ENCODE measurements at regions not wholly inside any gene's neighbourhood (a gene's known extent, or its start where the extent isn't known, plus 50 kb on each side); places are given as distances from the start of the nearest gene placed in this dataset.

DNA sequence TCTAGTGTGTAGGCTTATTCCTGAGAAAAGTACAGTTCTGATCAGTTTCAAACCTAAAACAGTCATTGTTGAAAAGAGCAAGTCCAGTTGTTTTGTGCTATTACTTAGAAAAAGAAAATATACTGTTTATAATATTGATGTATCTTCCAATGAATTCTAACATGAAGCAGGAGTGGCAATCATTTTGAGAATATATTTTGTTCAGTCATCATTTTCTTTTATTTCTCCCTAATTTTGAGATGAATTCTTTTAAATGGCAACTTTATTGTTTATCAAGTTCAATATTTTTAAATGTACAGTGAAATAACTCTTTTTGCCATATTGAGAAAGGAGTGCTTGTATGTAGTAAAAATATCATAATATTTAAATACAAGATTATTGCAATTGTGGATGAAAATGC is 862.2 kb upstream of the MDGA2 start:
- DNase-seq, result no peak

DNA sequence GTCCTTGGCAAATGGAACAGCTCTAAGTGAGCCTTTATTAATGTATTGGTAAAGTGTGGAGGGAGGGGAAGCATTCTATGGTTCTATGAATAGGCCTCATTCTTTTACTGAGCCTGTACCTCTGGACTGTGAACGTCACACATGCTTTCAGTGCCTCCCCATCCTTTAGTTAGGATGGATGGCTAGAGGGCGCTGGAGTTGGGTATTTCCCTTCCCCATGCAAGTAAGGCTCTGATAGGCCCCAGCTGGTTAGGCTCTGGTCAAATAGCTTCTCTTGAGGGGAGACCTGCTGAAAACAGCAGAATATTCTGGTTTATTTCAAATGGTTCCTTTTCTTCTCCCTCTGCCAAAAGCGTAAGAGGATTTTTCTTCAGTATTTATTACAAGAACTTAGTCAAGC is 860.9 kb upstream of the MDGA2 start:
- no peak for DNase-seq

DNA sequence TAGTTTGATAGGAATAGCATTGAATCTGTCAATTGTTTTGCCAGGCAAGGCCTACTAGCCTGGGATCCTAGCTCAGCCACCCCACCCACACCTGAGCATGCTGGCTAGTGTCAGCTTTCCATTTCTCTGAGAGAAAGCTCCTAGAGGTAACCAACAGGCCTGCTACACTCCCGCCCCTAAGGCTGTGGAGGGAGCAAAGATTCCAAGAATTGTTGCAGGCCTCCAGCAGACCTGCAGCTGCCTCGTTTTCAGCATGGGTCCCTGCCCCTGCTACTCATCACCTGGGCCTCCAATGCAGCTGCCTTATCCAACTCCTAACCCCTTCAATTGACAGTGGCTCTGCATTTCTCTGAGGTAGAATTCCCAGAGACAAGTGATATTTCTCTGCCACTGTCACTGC is 852.4 kb upstream of the MDGA2 start:
- DNase-seq, result no peak

DNA sequence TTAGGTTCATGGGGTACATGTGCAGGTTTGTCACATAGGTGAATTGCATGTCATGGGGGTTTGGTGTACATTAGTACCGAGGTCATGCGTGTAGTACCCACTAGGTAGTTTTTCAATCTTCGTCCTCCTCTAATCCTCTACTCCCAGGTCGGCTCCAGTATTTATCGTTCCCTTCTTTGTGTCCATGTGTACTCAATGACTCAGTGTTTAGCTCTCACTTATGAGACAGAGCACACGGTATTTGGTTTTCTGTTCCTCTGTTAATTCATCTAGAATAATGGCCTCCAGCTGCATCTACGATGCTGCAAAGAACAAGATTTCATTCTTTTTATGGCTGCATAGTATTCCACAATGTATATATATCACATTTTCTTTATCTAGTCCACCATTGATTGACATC is 850.9 kb upstream of the MDGA2 start:
- DNase-seq, result no peak

DNA sequence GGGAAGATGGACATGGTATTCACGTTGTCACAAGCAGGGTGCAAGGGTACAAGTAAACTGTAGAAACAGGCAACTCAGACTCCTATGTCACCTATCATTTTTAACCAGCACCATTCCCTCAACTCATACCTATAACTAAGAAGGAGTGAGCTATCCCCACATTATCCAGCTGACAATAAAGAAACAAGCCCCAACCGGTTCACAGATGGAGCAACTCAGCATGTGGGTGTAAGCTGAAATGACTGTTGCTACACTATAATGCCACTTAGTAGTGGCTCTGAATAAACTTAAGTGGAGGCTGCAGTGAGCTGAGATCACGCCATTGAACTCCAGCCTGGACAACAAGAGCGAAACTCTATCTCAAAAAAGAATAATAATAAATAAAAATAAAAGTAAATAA is 829.5 kb upstream of the MDGA2 start:
- no peak for DNase-seq

DNA sequence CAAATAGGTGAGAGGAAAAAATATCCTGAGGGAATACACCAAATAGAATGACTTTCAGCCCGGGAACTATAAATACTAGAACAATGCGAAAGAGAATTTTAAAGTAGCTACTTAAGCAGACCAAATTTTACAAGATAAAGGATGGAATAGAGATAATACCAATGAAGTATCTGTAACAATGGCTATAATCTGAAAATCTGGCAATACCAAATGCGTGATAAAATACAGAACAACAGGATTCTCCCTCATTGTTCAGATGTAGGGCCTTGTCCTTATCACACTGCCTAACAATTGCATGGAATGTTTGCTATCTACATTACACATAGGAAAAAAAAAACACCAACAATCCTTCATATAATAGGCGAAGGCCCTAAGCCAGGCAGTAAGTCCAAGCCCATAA is 815.4 kb upstream of the MDGA2 start:
- DNase-seq, result no peak

DNA sequence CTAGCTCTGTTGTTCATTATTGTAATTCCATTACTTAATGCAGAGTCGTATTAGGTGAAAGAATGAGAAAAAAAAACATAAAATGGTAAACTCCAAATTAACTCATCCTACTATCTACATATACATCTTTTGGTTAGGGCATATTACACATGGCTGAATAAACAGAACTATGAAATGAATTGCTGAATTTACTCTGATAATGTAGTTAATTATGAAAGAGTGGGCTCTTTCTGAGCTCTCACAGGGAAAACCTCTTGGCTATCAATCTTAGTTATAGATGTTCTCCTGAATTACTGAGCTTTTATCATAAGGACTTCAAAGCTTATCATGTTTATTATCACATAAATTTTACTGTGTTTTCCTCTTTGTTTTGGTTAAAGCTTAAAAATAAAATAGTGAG is 798.5 kb upstream of the MDGA2 start:
- no peak for DNase-seq

DNA sequence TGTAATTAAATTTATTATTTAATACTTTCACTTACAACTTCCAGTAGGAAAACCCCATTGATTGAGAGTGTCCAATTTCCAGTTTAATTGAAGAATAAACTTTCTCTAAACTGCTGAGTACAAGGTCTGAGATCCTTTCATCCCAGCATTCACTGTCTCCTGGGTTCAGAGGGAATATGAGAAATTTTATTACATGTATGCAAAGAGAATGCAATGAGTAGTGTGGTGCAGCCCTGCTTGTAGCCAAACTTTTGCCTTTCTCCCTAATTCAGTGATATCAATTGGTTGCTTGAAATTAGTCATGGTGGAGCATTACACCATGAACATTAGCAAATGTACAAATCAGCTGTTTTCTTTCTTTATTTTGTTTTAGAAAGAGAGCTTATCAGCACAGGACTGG is 780.6 kb upstream of the MDGA2 start:
- DNase-seq, result no peak

DNA sequence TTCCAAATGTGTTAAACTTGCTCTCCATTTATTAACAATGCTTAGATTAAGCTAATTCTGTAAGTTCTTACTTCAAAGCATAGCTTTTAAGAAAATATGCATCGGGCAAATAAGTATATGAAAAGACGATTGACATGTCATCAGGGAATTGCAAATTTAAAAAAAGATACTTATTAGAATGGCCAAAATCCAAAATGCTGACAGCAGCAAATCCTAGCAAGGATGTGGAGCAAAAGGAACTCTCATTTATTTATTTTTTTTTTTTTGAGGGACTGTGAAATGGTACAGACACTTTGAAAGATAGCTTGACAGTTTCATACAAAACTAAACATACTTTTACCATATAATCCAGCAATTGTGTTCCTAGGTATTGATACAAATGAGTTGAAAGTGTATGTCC is 779.5 kb upstream of the MDGA2 start:
- no peak for DNase-seq

DNA sequence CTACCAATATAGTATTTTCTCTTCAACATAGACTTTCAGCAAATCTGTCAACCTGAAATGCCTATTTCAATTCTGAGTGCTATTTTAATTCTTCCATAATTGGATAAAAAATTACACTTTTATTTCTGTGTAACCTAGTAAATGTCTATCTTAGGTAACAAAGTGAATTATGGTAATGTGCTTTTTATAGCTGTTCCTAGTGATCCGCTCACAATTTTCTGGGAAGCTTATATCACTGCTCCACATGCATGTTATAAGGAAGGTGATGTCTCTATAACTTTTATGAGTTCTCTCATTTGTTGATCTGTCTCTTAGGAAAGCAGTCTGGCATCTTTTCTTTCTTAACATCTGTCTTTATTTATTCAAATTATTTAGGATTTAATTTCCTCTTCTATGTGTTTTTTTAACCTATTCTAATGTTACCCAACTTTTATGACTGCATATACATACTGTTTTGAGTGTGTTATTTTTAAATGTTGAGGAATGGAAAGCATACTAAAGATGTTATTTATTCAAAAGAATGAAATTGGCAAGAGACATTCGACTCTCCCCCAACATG is 777.1 kb upstream of the MDGA2 start:
- DNase-seq, result no peak

DNA sequence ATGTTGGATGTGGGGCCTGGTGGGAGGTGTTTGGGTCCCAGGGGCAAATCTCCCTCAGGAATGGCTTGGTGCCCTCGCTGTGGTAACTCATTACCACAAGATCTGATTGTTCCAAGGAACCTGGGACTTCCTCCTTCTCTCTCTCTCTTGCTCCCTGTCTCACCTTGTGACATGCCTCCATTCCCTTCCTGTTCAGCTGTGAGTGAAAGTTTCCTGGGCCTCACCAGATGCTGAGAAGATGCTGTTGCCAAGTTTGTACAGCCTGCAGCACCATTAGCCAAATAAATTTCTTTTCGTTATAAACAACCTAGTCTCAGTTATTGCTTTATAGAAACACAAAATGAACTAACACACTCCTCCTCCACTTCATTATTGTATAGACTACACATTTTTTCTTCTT is 759.8 kb upstream of the MDGA2 start:
- DNase-seq, result no peak

DNA sequence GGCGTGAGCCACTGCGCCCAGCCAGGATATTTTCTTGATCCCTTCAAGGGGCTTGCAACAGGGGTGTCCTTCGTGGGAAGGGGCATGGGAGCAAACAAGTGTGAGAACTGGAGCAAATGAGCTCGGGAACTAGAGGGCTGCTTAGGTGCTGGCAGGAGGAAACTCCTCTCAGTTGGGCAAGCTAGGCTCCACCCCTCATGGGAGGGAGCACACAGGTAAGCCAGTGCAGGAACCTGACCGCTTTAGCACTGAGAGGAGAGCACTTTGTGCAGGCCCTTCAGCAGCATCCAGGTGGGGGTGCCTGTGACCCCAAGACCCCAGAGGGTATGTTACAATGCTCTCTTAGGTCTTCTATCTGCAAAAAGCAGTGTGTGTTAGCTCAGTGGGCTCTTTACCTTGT is 755.4 kb upstream of the MDGA2 start:
- DNase-seq, result no peak

DNA sequence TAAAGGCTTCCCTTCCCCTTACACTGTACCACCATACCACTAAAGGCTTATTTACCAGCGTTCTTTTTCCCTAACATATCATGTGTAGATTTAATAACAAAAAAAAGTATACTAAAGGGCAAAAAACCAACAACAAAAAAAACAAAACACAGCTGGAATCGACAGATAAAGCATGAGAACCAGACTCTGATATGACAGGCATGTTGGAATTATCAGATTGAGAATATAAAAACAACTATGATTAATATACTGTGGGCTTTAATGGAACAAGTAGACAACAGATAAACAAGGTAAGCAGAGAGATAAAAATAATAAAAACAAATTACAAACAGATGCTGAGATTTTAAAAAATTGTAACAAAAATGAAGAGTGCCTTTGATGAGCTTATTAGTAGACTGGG is 754.1 kb upstream of the MDGA2 start:
- no peak for DNase-seq

DNA sequence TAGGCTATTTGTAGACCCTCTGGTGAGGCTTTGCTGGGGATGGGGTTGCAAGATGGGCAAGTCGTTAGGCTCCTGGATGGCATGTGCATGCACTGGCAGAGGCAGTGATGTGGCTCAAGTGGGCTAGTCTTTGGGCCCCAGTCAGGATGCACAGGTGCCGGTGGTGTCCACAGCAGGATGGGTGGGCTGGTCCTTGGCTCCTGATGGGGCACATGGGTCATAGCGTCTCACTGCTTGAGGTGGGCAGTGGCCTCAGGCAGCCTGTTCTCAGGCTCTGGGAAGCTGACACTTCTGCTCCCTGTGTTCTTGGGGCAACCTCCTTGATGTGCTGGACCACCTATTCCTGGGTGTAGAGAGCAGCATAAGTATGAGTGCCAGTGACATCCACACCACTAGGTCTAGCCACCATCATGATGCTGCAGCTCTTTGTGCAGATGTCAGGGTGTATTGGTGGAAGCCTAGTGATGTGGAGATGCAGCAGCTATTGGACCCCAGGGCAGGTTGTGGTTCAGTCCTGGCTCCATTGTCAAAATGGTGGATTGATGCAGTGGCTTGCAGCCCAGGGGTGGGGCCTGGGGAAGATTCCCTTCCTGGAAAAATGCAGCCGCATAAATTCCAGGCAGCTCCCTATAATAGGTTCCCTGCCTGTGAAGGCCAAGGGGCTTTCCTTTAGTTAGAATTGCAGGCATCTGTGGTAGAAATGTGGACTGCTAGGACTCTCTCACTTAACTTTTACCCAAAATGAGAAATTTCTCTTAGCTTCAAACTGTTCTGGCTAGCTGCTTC is 742.5 kb upstream of the MDGA2 start:
- DNase-seq, result no peak

DNA sequence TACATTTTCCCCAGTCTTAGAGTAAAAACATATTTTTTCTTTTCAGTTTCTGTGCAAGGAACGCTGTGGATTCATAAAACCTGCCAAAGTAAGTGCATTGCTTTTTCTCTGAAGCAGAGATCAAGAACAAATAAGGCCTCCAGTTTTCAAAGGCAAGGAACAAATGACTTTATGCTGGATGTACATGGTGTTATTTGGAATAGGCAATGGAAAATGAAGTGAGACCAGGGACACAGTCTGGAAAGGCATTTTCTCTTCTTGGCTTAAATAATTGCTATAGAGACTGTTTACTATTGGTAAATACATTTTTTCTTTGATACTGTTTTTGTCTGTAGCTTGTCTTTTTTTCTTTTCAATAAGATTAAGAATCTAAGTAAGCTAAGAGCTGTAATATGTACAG is 725.9 kb upstream of the MDGA2 start:
- DNase-seq, result no peak

DNA sequence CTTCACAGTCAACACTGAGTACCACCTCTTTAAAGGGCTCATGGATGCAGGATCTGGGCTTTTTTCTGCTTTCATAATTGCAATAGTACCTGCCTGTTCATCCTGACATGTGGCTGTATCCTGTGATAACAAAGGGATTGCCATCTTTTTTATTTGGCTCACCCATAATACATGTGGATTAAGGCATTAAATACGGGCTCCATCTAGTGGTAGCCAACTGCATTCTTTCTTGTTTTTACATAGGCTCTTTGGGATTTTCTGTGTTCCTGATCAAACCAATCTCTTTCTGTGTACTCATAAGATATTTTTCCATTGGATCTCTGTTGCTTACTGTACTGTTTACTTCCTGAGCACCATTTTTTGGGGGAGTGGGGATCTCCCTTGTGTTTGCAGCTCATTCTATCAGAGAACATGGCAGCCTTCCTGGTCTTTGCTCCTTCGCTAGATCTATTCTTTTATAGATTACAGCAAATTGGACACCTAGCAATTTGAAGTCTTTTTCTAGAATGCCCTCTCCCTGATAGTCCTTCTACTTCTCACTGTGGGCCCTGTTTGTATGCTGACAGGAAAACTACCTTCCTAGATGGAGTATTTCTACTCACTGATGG is 723.4 kb upstream of the MDGA2 start:
- no peak for DNase-seq

DNA sequence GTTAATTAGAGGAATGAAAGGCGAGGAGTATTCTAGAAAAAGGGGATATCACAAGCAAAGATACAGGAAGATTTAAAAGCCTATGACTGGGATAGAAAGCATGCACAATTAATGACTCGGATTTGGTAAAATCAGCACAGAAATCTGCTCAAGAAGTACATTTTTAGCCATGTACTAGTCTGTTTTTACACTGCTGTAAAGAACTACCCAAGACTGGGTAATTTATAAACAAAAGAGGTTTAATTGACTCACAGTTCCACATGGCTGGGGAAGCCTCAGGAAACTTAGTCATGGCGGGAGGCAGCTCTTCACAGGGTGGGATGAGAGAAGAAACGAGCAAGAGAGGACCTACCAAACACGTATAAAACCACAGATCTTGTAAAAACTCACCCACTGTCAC is 716.3 kb upstream of the MDGA2 start:
- no peak for DNase-seq

DNA sequence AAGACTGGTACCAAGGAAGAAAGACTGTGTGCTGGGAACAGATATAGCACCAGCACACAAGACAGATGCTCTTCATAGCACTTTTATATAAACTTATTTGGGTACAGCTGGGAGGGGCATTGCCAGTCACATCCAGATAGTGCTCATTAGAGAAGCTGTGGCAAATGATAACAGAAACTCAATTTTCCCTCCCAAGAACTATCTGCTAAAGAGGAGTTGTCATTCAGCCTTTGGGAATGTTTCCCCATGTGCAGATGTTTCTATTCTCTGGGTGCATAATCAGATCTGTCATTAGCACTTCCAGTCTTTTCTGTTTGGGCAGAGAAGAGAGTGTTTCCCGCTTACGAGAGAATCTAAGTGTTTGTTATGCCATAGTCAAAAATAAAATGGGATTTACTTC is 714.9 kb upstream of the MDGA2 start:
- DNase-seq, result no peak

DNA sequence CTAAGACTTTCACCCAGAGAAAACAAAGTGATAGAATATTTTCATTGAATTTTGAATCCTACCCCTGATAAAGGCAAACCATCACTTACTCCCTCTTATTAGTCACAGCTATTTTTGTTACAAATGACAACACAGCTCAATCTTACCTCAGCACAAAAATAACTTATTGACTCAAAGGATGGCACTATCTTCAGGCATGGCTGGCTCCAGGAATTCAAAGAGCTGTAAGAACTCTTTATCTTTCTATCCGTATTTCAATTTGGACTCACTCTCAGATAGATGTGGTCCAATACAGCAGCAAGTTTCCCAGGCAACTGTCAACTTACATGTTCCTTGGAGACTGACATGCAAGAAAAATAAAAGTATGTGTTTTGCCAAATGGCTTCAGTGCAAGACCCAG is 709.4 kb upstream of the MDGA2 start:
- DNase-seq, result no peak

DNA sequence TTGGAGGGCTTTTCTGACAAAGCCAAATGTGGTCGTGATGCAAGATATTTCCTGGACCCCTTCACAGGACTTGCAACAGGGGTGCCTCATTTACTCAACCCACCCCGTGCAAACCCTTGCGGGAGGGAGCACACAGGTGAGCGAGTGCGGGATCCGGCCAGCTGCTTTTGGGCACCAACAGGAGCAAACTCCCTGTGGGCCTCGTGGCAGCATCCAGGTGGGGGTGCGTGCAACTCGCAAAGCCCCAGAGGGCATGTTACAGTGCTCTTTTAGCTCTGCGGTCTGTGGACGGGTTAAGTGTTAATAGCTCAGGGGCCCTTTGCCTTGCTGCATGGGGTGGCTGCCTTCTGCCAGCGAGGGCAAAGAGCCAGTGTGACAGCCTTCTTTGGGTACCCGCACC is 707.6 kb upstream of the MDGA2 start:
- no peak for DNase-seq

DNA sequence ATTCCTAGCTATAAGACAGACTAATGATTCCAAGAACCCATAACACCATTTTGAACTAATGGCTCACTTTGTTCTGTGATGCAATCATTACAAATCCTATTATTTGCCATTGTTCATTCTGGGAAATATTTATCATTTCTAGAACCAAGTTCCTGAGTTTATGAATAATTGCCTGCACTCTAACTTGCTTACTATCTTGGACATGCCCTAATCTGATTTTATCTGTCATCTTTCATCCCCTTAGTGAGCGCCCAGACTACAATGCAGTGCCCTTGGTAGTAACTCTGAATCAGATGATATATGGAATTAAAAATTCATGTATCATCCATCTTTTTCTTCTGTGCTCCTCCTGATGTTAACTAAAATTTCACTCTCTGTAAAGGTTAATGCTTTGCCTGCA is 703.1 kb upstream of the MDGA2 start:
- no peak for DNase-seq

DNA sequence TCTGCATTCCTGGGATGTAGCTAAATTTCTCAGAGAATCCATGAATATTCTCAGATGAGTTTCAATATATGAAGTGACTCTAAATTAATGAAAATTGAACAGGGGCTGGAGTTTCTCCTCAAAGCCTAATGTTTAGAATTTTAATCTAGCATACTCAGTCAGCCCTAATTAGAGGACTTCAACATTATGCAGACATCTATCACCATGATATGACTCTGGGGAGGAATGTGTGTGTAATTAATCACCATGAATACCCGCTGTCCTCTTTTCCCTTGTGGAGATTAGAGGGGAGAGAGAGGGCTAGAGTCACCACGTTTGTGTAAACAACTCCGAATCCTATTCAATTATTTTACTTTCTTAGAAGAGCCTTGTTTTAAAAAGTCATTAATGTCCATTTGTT is 698.6 kb upstream of the MDGA2 start:
- no peak for DNase-seq

DNA sequence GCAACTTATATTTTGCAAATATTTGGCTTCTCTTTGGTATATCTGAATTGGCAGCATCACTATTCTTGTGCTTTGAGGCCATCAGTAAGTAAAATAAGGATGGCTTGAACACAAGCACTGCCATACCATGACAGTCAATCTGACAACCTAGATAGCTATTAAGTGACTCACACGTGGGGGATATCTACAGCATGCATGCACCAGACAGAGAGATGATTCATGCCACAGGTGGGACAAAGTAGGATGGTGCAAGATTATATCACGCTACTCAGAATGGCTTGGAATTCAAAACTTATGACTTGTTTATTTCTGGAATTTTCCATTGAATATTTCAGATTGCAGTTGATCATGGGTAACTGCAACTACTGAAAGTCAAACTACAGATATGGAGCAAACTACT is 675.6 kb upstream of the MDGA2 start:
- no peak for DNase-seq

DNA sequence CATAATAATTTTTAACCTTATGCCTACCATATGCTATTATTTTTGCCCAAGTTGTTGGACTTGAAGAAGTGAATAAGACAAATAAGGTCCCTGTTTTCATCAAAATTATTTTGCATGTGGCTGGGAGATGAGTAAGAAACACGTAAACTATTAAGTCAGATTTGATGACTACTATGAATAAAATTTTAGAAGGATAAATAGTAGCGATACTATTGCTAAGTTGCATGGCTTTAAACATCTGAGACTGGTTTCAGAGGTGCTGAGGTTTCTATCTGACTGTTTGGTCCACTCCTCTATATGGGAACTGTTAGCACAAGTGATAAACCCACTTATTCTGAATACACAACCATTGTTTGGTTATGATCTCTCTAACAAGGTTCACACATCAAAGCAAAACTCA is 674.3 kb upstream of the MDGA2 start:
- DNase-seq, result no peak

DNA sequence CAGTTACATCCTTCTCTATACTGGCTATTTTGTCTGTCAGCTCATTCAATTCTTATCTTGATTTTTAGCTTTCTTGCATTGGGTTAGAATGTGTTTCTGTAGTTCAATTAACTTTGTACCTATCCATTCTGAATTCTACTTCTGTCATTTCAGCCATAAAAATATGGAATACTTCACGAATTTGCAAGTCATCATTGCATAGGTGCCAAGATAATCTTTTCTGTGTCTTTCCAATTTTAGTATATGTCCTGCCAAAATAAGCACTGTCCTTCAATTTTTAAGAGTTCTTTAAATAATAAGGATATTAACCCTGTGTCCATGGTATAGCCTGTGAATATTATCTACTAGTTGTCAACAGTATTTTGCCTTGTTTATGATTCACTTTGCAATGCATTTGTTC is 665.7 kb upstream of the MDGA2 start:
- DNase-seq, result no peak

Data from NCI-H1417 treated with DMSO at 0.1 percent for 48 hours (cell line).